KMS-11 (cell line): ENCODE measurements at regions not wholly inside any gene's neighbourhood (a gene's known extent, or its start where the extent isn't known, plus 50 kb on each side); places are given as distances from the start of the nearest gene placed in this dataset.

Source experiments
- H2AFZ ChIP-seq: fragments of 200-600 bp; sonication (generic); 2 replicates; pipeline ENCODE4 v1.6.1; 2016; ENCODE audit warnings: antibody characterized with exemption, mixed run types, low read depth
- H3K27ac ChIP-seq: fragments of 200-600 bp; sonication (generic); 2 replicates; pipeline ENCODE4 v1.6.1; 2016; ENCODE audit warnings: mild to moderate bottlenecking, mixed run types
- H3K27me3 ChIP-seq: fragments of 200-600 bp; sonication (generic); 2 replicates; pipeline ENCODE4 v1.6.1; 2017; ENCODE audit warnings: mild to moderate bottlenecking, low read depth, mixed run types, moderate library complexity; ENCODE audit not compliant: insufficient read depth
- H3K36me3 ChIP-seq: fragments of 200-600 bp; sonication (generic); 2 replicates; pipeline ENCODE4 v1.6.1; 2017; ENCODE audit warnings: mild to moderate bottlenecking, mixed run types; ENCODE audit not compliant: insufficient read depth
- H3K4me1 ChIP-seq: fragments of 200-600 bp; sonication (generic); 2 replicates; pipeline ENCODE4 v1.6.1; 2016; ENCODE audit warnings: mild to moderate bottlenecking, low read depth, mixed run types; ENCODE audit not compliant: poor library complexity, severe bottlenecking
- H3K4me2 ChIP-seq: fragments of 200-600 bp; sonication (generic); 2 replicates; pipeline ENCODE4 v1.7.0; 2016; ENCODE audit warnings: mild to moderate bottlenecking, mixed run types
- H3K4me3 ChIP-seq: fragments of 200-600 bp; sonication (generic); IDR thresholded peaks from 2 replicates; pipeline ENCODE4 v1.6.1; 2017; ENCODE audit warnings: low read depth, low read length, mixed read lengths; ENCODE audit not compliant: insufficient read depth
- H3K79me2 ChIP-seq: fragments of 200-600 bp; sonication (generic); 2 replicates; pipeline ENCODE4 v1.6.1; 2016; ENCODE audit warnings: low read depth, mixed run types; ENCODE audit not compliant: insufficient read depth
- H3K9ac ChIP-seq: fragments of 200-600 bp; sonication (generic); 2 replicates; pipeline ENCODE4 v1.6.1; 2016; ENCODE audit warnings: mild to moderate bottlenecking, mixed run types
- H4K20me1 ChIP-seq: fragments of 200-600 bp; sonication (generic); 2 replicates; pipeline ENCODE4 v1.6.1; 2016; ENCODE audit warnings: mild to moderate bottlenecking, mixed run types; ENCODE audit not compliant: insufficient read depth
- TF ChIP-seq, protein P1 (sequence below): fragments of 200-600 bp; sonication (generic); conservative IDR thresholded peaks from 2 replicates; pipeline ENCODE4 v1.6.1; 2017; ENCODE audit warnings: low read depth, mild to moderate bottlenecking, antibody characterized with exemption, low read length, moderate library complexity, mixed read lengths

GRCh38 chr5:67292201-67292940 lies 95.8 kb upstream of the CD180 start:
- Histone ChIP-seq H2AFZ (no peak overlapping the region), H3K4me1 (no peaks in the 10 kb centered on the region), H3K36me3 (no peaks in the 10 kb centered on the region), H3K9ac (no peak overlapping the region), H3K27ac (no peak overlapping the region), H3K4me3 (no peak overlapping the region), H4K20me1 (no peaks in the 10 kb centered on the region), H3K4me2 (no peak overlapping the region), H3K79me2 (no peaks in the 10 kb centered on the region), H3K27me3 (no peaks in the 10 kb centered on the region)
- TF ChIP-seq, protein P1, sequence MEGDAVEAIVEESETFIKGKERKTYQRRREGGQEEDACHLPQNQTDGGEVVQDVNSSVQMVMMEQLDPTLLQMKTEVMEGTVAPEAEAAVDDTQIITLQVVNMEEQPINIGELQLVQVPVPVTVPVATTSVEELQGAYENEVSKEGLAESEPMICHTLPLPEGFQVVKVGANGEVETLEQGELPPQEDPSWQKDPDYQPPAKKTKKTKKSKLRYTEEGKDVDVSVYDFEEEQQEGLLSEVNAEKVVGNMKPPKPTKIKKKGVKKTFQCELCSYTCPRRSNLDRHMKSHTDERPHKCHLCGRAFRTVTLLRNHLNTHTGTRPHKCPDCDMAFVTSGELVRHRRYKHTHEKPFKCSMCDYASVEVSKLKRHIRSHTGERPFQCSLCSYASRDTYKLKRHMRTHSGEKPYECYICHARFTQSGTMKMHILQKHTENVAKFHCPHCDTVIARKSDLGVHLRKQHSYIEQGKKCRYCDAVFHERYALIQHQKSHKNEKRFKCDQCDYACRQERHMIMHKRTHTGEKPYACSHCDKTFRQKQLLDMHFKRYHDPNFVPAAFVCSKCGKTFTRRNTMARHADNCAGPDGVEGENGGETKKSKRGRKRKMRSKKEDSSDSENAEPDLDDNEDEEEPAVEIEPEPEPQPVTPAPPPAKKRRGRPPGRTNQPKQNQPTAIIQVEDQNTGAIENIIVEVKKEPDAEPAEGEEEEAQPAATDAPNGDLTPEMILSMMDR = no peak

DNA sequence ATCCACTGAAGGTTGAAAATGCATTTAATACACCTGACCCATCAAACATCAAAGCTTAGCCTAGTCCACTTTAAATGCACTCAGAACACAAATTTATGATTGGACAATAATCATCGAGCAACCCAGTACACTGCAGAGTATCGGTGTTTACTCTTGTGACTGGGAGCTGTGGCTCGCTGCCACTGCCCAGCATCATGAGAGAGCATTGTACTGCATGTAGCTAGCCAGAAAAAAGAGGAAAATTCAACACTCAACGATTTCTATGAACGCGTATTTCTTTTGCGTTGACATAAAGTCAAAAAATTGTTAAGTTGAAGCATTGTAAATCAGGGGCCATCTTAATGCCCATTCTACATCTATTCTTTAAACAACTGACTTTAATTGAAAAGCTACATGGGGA lies 95.1 kb upstream of the CD180 start:
- Histone ChIP-seq H4K20me1 (no peaks in the 10 kb centered on the region), H3K4me1 (no peaks in the 10 kb centered on the region), H3K4me2 (no peak overlapping the region), H3K79me2 (no peaks in the 10 kb centered on the region), H3K9ac (no peak overlapping the region), H2AFZ (no peak overlapping the region), H3K27me3 (no peaks in the 10 kb centered on the region), H3K36me3 (no peaks in the 10 kb centered on the region), H3K27ac (no peak overlapping the region), H3K4me3 (no peak overlapping the region)
- TF ChIP-seq, protein P1 = no peak

DNA sequence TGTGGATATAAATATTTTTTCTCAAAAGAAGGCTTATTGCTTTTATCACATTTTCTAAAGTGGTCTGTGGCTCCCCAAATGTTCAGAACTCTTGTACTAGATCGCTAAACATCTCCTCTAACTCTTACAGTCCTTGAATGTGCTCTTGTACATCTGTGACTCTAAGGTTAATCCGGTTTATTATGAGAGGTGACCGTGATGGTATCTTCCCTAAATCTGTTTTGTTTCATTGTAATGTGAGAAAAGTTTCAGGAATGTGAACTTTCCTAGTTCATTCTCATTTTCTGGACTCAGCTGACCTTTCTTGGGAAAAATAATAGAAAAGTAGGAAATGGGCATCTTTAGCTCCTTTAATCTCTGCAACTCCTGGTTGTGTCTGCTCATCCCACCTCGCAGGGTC lies 94.5 kb upstream of the CD180 start:
- Histone ChIP-seq H3K4me3 (no peak overlapping the region), H2AFZ (no peak overlapping the region), H3K27me3 (no peaks in the 10 kb centered on the region), H3K79me2 (no peaks in the 10 kb centered on the region), H4K20me1 (no peaks in the 10 kb centered on the region), H3K4me2 (no peak overlapping the region), H3K27ac (no peak overlapping the region), H3K36me3 (no peaks in the 10 kb centered on the region), H3K4me1 (no peaks in the 10 kb centered on the region), H3K9ac (no peak overlapping the region)
- TF ChIP-seq, protein P1 = no peak

GRCh38 chr5:67290655-67291054 lies 94.1 kb upstream of the CD180 start:
- H3K4me2 ChIP-seq = no peak overlapping the region
- no peaks in the 10 kb centered on the region for H3K79me2 ChIP-seq
- no peak overlapping the region for H2AFZ ChIP-seq
- no peak overlapping the region for H3K27ac ChIP-seq
- H3K27me3 ChIP-seq = no peaks in the 10 kb centered on the region
- H3K9ac ChIP-seq = no peak overlapping the region
- no peaks in the 10 kb centered on the region for H4K20me1 ChIP-seq
- no peak overlapping the region for H3K4me3 ChIP-seq
- H3K4me1 ChIP-seq = no peaks in the 10 kb centered on the region
- TF ChIP-seq, protein P1 = no peak
- no peaks in the 10 kb centered on the region for H3K36me3 ChIP-seq
